ENCODE measurements at regions not wholly inside any gene's neighbourhood (a gene's known extent, or its start where the extent isn't known, plus 50 kb on each side); places are given as distances from the start of the nearest gene placed in this dataset.
"Not testable (repeated sequence)": the region's sequence is repeated elsewhere in the genome, so short reads cannot be mapped to it uniquely, and the experiment has no call there.

DNA sequence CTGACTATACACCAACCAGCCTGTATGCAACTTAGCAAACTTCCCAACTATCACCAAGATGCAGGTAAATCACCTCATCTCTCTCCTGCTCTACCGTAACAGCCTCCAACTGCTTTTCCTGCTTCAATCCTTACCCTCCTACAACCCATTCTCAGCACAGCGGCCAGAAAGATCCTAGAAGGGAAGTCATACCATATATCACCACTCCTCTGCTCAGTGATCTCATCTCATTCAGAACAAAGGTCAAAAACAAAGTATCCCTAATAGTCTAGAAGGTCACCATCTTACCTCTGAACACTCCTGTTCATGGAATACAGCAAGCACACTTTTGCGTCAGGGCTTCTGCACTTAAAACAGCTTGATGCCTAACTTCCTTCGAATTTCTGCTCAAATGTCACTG is 62.2 kb upstream of the RNF38 start:
- no peak overlapping the region for H3K4me3 ChIP-seq (replicated peaks; ENCODE audit: low read depth, low read length)
- DNase-seq (ENCODE audit: extremely low read depth, low read depth): no peak
- TF ChIP-seq CTCF (IDR thresholded peaks at IDR 0.05; ENCODE audit: low read depth, low read length, missing control alignments): no peak

GRCh38 chr9:36461323-36461722 is 61.3 kb upstream of the RNF38 start:
- DNase-seq (ENCODE audit: extremely low read depth, low read depth): no peak
- H3K4me3 ChIP-seq (replicated peaks; ENCODE audit: low read depth, low read length): no peak overlapping the region
- no peak for TF ChIP-seq CTCF (IDR thresholded peaks at IDR 0.05; ENCODE audit: low read depth, low read length, missing control alignments)

DNA sequence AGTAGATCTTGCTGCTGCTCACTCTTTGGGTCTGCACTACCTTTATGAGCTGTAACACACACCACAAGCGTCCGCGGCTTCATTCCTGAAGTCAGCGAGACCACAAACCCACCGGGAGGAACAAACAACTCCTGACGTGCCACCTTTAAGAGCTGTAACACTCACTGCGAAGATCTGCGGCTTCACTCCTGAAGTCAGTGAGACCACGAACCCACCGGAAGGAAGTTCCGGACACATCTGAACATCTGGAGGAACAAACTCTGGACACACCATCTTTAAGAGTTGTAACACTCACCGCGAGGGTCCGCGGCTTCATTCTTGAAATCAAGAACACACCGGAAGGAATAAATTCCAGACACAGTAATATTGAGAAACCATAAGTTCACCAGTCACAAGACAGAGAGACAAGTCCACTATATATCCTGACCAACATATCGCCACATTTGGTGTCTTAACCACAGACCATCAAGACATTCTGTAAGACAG is 58.4 kb upstream of the RNF38 start:
- DNase-seq (ENCODE audit: extremely low read depth, low read depth); H3K4me3 ChIP-seq (replicated peaks; ENCODE audit: low read depth, low read length): not testable (repeated sequence)

DNA sequence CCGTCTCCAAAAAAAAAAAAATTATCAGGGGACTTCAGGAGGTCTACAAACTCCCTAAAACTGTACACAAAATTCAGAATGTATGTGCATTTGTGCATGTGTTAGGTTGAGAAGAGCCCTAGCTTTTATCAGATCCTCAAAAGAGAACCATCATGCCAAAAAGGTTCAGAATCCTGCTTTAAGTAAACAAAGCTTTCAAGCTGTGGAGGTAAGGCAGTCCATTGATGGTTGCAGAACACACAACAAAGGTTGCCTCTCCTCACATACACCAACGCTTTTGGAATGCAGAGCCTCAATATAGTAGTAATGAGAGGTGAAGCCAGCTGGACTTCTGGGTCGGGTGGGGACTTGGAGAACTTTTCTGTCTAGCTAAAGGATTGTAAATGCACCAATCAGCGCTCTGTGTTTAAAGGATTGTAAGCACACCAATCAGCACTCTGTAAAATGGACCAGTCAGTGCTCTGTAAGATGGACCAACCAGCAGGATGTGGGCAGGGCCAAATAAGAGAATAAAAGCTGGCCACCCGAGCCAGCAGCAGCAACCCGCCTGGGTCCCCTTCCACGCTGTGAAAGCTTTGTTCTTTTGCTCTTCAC is 57.9 kb upstream of the RNF38 start:
- DNase-seq (ENCODE audit: extremely low read depth, low read depth): no peak
- no peak overlapping the region for H3K4me3 ChIP-seq (replicated peaks; ENCODE audit: low read depth, low read length)
- no peak for TF ChIP-seq CTCF (IDR thresholded peaks at IDR 0.05; ENCODE audit: low read depth, low read length, missing control alignments)

DNA sequence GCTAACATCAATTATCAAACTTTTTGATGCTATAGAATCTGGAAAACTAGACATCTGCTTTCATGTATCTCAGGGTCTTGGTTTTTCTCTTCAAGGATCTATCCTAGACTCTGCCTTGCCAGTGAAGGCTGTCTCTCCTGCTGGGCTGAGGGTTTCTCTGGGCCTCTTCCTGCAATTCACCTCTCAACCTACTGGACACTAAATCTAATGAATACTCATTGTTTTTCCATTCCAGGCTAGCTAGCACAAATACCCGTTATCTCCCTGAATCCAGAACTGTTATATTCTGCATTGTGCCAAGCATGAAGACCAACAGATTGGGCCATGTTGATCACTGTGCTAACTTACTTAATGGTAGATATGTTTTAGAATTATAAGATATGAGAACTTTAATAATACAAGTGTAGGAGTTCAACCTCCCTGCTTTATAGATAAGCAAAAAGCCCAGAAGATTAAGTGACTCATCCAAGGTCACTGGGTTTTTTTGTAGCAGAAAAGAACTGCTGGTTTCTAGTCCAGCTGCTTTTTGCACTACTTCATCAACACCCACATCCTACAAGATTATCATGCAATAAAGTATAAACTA is 56.5 kb upstream of the RNF38 start:
- no peak overlapping the region for H3K4me3 ChIP-seq (replicated peaks; ENCODE audit: low read depth, low read length)
- TF ChIP-seq CTCF (IDR thresholded peaks at IDR 0.05; ENCODE audit: low read depth, low read length, missing control alignments): no peak

DNA sequence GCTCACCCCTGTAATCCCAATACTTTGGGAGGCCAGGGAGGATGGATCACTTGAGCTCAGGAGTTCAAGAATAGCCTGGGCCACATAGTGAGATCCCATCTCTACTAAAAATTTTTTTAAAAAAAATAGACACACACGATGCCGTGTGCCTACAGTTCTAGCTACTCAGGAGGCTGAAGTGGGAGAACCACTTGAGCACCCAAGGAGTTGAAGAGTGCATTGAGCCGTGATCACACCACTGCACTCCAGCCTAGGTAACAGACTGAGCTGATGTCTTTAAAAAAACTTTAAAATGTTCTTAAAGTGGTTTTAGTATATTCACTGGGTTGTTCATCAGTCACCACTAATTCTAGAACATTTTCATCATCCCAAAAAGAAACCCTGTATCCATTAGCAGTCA is 51.9 kb upstream of the RNF38 start:
- no peak for TF ChIP-seq CTCF (IDR thresholded peaks at IDR 0.05; ENCODE audit: low read depth, low read length, missing control alignments)
- H3K4me3 ChIP-seq (replicated peaks; ENCODE audit: low read depth, low read length): no peak overlapping the region
- DNase-seq (ENCODE audit: extremely low read depth, low read depth): no peak

More for the DNA sequence above, 56.5 kb upstream of the RNF38 start:
- no peak for DNase-seq (ENCODE audit: extremely low read depth, low read depth)

DNA sequence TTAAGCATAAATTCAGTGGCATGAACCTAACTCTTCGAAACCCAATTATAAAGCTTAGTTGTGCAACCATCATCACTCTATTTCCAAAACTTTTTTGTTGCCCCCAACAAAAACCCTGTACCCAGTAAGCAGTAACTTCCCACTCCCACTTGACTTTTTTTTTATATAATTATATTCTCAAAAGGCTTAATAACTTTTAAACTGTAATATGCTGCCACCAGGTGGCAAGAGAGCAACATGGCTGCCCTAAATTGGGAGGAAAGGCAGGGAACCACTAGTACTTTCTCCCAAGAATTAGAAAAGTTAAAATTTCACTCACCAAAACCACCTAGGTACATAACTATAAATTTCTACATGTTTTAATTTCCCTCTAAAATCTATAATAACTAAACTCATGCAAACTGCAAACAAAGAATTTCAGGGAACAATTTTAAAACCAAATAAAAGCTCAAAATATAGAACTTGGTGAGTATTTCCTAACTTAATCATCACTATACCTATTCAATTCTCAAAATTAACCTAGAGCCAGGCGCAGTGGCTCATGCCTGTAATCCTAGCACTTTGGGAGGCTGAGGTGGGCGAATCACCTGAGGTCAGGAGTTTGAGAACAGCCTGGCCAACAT is 50.2 kb upstream of the RNF38 start:
- peak; percentile 68 for TF ChIP-seq CTCF (IDR thresholded peaks at IDR 0.05; ENCODE audit: low read depth, low read length, missing control alignments)
- H3K4me3 ChIP-seq (replicated peaks; ENCODE audit: low read depth, low read length): no peak overlapping the region
- no peak for DNase-seq (ENCODE audit: extremely low read depth, low read depth)
